Gastrocnemius medialis (tissue), 4 donors: ENCODE measurements at regions not wholly inside any gene's neighbourhood (a gene's known extent, or its start where the extent isn't known, plus 50 kb on each side); places are given as distances from the start of the nearest gene placed in this dataset.

Experiments used
- POLR2A ChIP-seq, 2 donors: fragments of 450-650 bp; IDR thresholded peaks; one replicate each; pipeline ENCODE4 v1.6.1; 2017; ENCODE audit warnings: antibody characterized with exemption in 2 of 2, mild to moderate bottlenecking in 2 of 2, moderate library complexity in 2 of 2
- TF ChIP-seq, protein P1 (sequence below), 5 experiments: fragments of 450-650 bp in 3 of 5; fragments of 200-600 bp in 2 of 5; sonication (generic) in 2 of 5; IDR thresholded peaks in 4 of 5; conservative IDR thresholded peaks in 1 of 5; 1 replicate in 4 of 5; 2 replicates in 1 of 5; pipeline ENCODE4 v1.5.1; 2016 to 2019; ENCODE audit warnings: antibody characterized with exemption in 5 of 5, mild to moderate bottlenecking in 3 of 5, moderate library complexity in 3 of 5

DNA sequence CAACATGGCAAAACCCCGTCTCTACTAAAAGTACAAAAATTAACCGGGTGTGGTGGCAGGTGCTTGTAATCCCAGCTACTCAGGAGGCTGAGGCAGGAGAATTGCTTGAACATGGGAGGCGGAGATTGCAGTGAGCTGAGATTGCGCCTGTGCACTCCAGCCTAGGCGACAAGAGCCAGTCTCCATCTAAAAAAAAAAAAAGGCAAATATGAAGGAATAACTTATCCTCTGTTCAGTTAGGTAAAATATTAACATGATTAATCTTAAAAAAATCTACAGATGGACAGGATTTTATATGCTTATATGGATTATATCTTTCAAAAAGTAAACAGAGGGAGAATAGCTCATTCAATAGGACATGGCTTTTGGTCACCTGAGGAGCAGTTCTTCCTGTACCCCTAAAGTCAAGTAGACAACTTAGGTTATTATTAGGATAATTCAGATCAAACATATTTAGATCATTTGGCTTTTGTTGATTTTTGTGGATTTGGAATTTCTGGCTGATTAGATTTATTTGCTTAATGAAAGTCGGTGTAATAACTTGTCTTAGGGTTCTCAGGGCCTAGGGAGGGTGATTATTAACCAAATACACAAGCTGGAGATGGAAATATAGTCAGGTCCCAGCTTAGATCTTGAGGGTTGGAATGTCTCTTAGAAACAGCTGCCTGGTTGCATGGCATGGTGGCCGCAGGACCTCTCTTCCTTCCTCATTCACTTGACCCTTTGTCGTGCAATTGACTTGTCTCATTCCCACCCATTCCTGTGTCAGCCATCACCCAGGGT lies 82.1 kb upstream of the ONECUT1 start:
- TF ChIP-seq POLR2A (IDR thresholded peaks at IDR 0.05) = no peak
- TF ChIP-seq, protein P1, sequence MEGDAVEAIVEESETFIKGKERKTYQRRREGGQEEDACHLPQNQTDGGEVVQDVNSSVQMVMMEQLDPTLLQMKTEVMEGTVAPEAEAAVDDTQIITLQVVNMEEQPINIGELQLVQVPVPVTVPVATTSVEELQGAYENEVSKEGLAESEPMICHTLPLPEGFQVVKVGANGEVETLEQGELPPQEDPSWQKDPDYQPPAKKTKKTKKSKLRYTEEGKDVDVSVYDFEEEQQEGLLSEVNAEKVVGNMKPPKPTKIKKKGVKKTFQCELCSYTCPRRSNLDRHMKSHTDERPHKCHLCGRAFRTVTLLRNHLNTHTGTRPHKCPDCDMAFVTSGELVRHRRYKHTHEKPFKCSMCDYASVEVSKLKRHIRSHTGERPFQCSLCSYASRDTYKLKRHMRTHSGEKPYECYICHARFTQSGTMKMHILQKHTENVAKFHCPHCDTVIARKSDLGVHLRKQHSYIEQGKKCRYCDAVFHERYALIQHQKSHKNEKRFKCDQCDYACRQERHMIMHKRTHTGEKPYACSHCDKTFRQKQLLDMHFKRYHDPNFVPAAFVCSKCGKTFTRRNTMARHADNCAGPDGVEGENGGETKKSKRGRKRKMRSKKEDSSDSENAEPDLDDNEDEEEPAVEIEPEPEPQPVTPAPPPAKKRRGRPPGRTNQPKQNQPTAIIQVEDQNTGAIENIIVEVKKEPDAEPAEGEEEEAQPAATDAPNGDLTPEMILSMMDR (IDR thresholded peaks at IDR 0.05 in 4 of 5, conservative IDR thresholded peaks at IDR 0.05 in 1 of 5) = no peak
